Activated CD8-positive, alpha-beta T cell treated with anti-CD3 and anti-CD28 coated beads for 36 hours (primary cell): ENCODE measurements at regions not wholly inside any gene's neighbourhood (a gene's known extent, or its start where the extent isn't known, plus 50 kb on each side); places are given as distances from the start of the nearest gene placed in this dataset.

ENCODE experiments used
- ATAC-seq: fragments of 200-7000 bp; cut with Tn5 transposase; one replicate; pipeline ENCODE4 v1.10.0; 2021; ENCODE audit warnings: mild to moderate bottlenecking, moderate library complexity
- CTCF ChIA-PET: fragments of 350-600 bp; sonication (Branson Sonifier 250); formaldehyde crosslinking; loops from one replicate; lab custom pipeline; 2021; ENCODE audit warnings: antibody characterized with exemption; lab: Charles Lee
- POLR2A ChIA-PET: fragments of 350-600 bp; sonication (Branson Sonifier 250); formaldehyde crosslinking; loops from one replicate; lab custom pipeline; 2021; ENCODE audit warnings: antibody characterized with exemption; lab: Charles Lee
- DNase-seq: peaks from one replicate; pipeline ENCODE4 v3.0.0-alpha.2; 2020
- H3K27ac Mint-ChIP-seq: one replicate; pipeline ENCODE4 v1.8.0; 2021; ENCODE audit warnings: mild to moderate bottlenecking, mixed read lengths
- H3K27me3 Mint-ChIP-seq: one replicate; pipeline ENCODE4 v1.8.0; 2021; ENCODE audit warnings: mixed read lengths
- H3K36me3 Mint-ChIP-seq: one replicate; pipeline ENCODE4 v1.8.0; 2021; ENCODE audit warnings: low read depth, mixed read lengths
- H3K4me1 Mint-ChIP-seq: one replicate; pipeline ENCODE4 v1.8.0; 2021; ENCODE audit warnings: low read depth, mixed read lengths
- H3K4me3 Mint-ChIP-seq: one replicate; pipeline ENCODE4 v1.8.0; 2021; ENCODE audit warnings: mild to moderate bottlenecking, moderate library complexity, mixed read lengths
- H3K9me3 Mint-ChIP-seq: one replicate; pipeline ENCODE4 v1.8.0; 2021; ENCODE audit warnings: mixed read lengths
- CTCF ChIP-seq: fragments of 200-600 bp; IDR thresholded peaks from one replicate; pipeline ENCODE4 v1.8.0; 2022; ENCODE audit warnings: antibody characterized with exemption, mild to moderate bottlenecking
- intact Hi-C: fragments of 100-400 bp; cut with micrococcal nuclease; formaldehyde crosslinking; loops from one replicate; pipeline ENCODE4 v1.10.0; 2022

GRCh38 chr4:183586824-183587223 is 72.2 kb downstream of the RWDD4 start:
- peaks cover 3% of the 10 kb centered on the region for H3K9me3 Mint-ChIP-seq
- POLR2A ChIA-PET = no interaction called here
- H3K36me3 Mint-ChIP-seq = peaks cover 2% of the 10 kb centered on the region
- DNase-seq (no peak), ATAC-seq (no peak)
- TF ChIP-seq CTCF = no peak
- H3K27me3 Mint-ChIP-seq = peaks cover 3% of the 10 kb centered on the region
- CTCF ChIA-PET = no interaction called here
- no peaks in the 10 kb centered on the region for H3K4me1 Mint-ChIP-seq
- intact Hi-C loops = no loop called here
- H3K27ac Mint-ChIP-seq = no peak overlapping the region
- no peak overlapping the region for H3K4me3 Mint-ChIP-seq

DNA sequence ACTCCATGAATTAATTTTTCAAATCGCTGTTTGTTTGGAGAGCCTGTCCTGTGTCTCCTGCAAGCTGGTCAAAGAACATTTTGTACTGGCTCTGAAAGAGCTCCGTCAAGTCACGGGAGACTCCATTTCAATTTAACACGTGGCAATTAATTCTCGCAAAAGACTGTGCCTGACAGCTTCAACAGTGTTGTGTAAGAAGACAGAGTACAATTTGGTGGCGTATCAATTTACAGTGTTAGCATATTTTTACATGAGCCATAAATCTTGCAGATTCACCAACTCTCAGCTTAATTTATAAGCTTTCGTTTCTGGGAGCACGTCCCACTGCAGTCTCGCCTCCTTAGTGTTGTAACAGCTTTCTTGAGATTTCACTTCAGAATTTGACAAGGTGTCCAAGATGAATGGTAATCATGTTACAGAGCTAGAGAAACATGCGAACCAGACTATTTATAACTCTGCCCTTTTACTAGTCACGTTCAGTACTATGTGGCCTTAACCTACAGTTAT is 70.8 kb downstream of the RWDD4 start:
- no peak for TF ChIP-seq CTCF
- Mint-ChIP-seq H3K9me3 (no peaks in the 10 kb centered on the region), H3K27ac (no peak overlapping the region), H3K4me1 (no peaks in the 10 kb centered on the region), H3K4me3 (no peak overlapping the region), H3K27me3 (peaks cover 5% of the 10 kb centered on the region), H3K36me3 (no peaks in the 10 kb centered on the region)
- intact Hi-C loops = no loop called here
- ChIA-PET POLR2A (interaction anchor here (0.5 kb wide), 1 partner anchor 23 kb away, joined by 3 read pairs; no protein-coding TSS in a partner anchor), CTCF (interaction anchor here (1.0 kb wide), 1 partner anchor 12 kb away, joined by 4 read pairs; no protein-coding TSS in a partner anchor)
- no peak for ATAC-seq
- DNase-seq = no peak

DNA sequence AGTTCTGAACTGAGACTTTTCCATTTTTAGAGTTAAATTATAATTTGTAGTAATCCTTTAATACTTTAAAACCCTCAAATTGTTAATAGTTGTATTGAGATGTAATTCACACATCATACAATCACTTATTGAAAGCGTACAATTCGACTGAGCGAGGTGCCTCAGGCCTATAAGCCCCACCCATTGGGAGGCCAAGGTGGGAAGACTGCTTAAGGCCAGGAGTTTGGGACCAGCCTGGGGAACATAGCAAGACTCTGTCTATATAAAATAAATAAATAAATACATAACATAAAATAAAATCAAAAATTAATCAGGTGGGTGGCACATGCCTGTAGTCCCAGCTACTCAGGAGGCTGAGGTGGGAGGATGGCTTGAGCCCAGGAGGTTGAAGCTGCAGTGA is 70.3 kb downstream of the RWDD4 start:
- CTCF ChIA-PET = interaction anchor here (1.0 to 2.4 kb wide), 2 partner anchors 12 kb away, joined by 4 to 9 read pairs; no protein-coding TSS in a partner anchor
- no peak for TF ChIP-seq CTCF
- Mint-ChIP-seq H3K9me3 (no peaks in the 10 kb centered on the region), H3K27me3 (peaks cover 5% of the 10 kb centered on the region), H3K27ac (no peak overlapping the region), H3K4me1 (no peaks in the 10 kb centered on the region), H3K36me3 (no peaks in the 10 kb centered on the region), H3K4me3 (no peak overlapping the region)
- DNase-seq (no peak), ATAC-seq (no peak)
- POLR2A ChIA-PET = no interaction called here
- intact Hi-C loops = no loop called here

GRCh38 chr4:183589461-183590099 is 69.4 kb downstream of the RWDD4 start:
- H3K9me3 Mint-ChIP-seq = no peaks in the 10 kb centered on the region
- H3K27ac Mint-ChIP-seq = no peak overlapping the region
- ChIA-PET CTCF (interaction anchor here (2.4 kb wide), 1 partner anchor 11 kb away, joined by 9 read pairs; no protein-coding TSS in a partner anchor), POLR2A (no interaction called here)
- peaks cover 5% of the 10 kb centered on the region for H3K27me3 Mint-ChIP-seq
- intact Hi-C loops = no loop called here
- no peak for TF ChIP-seq CTCF
- H3K4me1 Mint-ChIP-seq = no peaks in the 10 kb centered on the region
- ATAC-seq (no peak), DNase-seq (no peak)
- H3K36me3 Mint-ChIP-seq = no peaks in the 10 kb centered on the region
- no peak overlapping the region for H3K4me3 Mint-ChIP-seq
